H1 (cell line): ENCODE measurements at regions not wholly inside any gene's neighbourhood (a gene's known extent, or its start where the extent isn't known, plus 50 kb on each side); places are given as distances from the start of the nearest gene placed in this dataset.

Experiments
- CTCF ChIA-PET: fragments of 300-600 bp; sonication (Branson Sonifier 250); formaldehyde crosslinking; loops from one replicate; lab custom pipeline; 2021; ENCODE audit not compliant: partially characterized antibody; lab: Charles Lee
- POLR2A ChIA-PET: fragments of 300-600 bp; sonication (Branson Sonifier 250); formaldehyde crosslinking; loops from one replicate; lab custom pipeline; 2021; ENCODE audit warnings: inconsistent platforms; ENCODE audit not compliant: partially characterized antibody; lab: Charles Lee
- DNase-seq, 2 experiments: peaks; one replicate each; pipeline versions ENCODE4 v3.0.0 to v3.0.0-alpha.2; 2010 to 2022; ENCODE audit warnings: low spot score in 2 of 2, low read depth in 1 of 2, mixed read lengths in 1 of 2
- FAIRE-seq: peaks from 2 replicates; lab custom pipeline; 2011; peaks lifted over from hg19 to GRCh38; lab: Jason Lieb, UNC
- H2AFZ ChIP-seq: 2 replicates; pipeline ENCODE4 v1.8.1; 2012; ENCODE audit warnings: low read length, inconsistent platforms
- H2AK5ac ChIP-seq: 2 replicates; pipeline ENCODE4 v1.6.1; 2013; ENCODE audit warnings: low read depth, low read length
- H2BK120ac ChIP-seq: replicated peaks from 2 replicates; pipeline ENCODE3; 2013; ENCODE audit warnings: low read depth, low read length, inconsistent platforms
- H2BK12ac ChIP-seq: 2 replicates; pipeline ENCODE4 v1.6.1; 2013; ENCODE audit warnings: low read depth, low read length
- H2BK15ac ChIP-seq: 2 replicates; pipeline ENCODE4 v1.6.1; 2013; ENCODE audit warnings: low read length
- H2BK20ac ChIP-seq: 2 replicates; pipeline ENCODE4 v1.6.1; 2013; ENCODE audit warnings: low read length
- H2BK5ac ChIP-seq: 2 replicates; pipeline ENCODE4 v1.6.1; 2013; ENCODE audit warnings: low read depth, low read length
- H3K14ac ChIP-seq: 2 replicates; pipeline ENCODE4 v1.6.1; 2013; ENCODE audit warnings: inconsistent platforms; ENCODE audit not compliant: insufficient read length
- H3K18ac ChIP-seq: 2 replicates; pipeline ENCODE4 v1.6.1; 2013; ENCODE audit warnings: low read length; ENCODE audit errors: extremely low read depth
- H3K23ac ChIP-seq: 2 replicates; pipeline ENCODE4 v1.6.1; 2013; ENCODE audit warnings: inconsistent platforms; ENCODE audit not compliant: insufficient read length
- H3K23me2 ChIP-seq: 2 replicates; pipeline ENCODE4 v1.6.1; 2013; ENCODE audit warnings: low read depth, low read length
- H3K27ac ChIP-seq: 2 replicates; pipeline ENCODE4 v1.6.1; 2011; ENCODE audit warnings: low read depth, low read length, inconsistent platforms
- H3K27me3 ChIP-seq, 4 experiments: replicated peaks in 1 of 4; 1 replicate in 1 of 4; 2 replicates in 3 of 4; pipeline versions ENCODE4 v1.6.1 to v1.8.1; 2011 to 2013; ENCODE audit warnings: low read length in 3 of 4, mild to moderate bottlenecking in 3 of 4, inconsistent platforms in 2 of 4, mixed read lengths in 2 of 4, moderate library complexity in 1 of 4; ENCODE audit not compliant: control insufficient read depth in 3 of 4, insufficient read depth in 3 of 4; ENCODE audit errors: extremely low read depth in 1 of 4
- H3K36me3 ChIP-seq, 4 experiments: 2 replicates each; pipeline versions ENCODE4 v1.6.1 to v1.8.1; 2011 to 2013; ENCODE audit warnings: mild to moderate bottlenecking in 4 of 4, low read length in 3 of 4, moderate library complexity in 2 of 4, control low read depth in 1 of 4, inconsistent platforms in 1 of 4; ENCODE audit not compliant: insufficient read depth in 4 of 4, control insufficient read depth in 2 of 4
- H3K4ac ChIP-seq: replicated peaks from 2 replicates; pipeline ENCODE3; 2013; ENCODE audit warnings: low read length, low read depth, mixed read lengths, inconsistent platforms; ENCODE audit not compliant: insufficient read length
- H3K4me1 ChIP-seq, 4 experiments: replicated peaks in 1 of 4; 1 replicate in 1 of 4; 2 replicates in 3 of 4; pipeline versions ENCODE4 v1.6.1 to v1.8.1; 2011 to 2013; ENCODE audit warnings: low read length in 3 of 4, inconsistent platforms in 2 of 4, mixed read lengths in 1 of 4; ENCODE audit not compliant: insufficient read depth in 4 of 4, control insufficient read depth in 3 of 4
- H3K4me2 ChIP-seq, 2 experiments: 2 replicates each; pipeline versions ENCODE4 v1.6.1 to v1.8.1; 2011 to 2013; ENCODE audit warnings: low read depth in 2 of 2, low read length in 2 of 2, control low read depth in 1 of 2, inconsistent platforms in 1 of 2, mild to moderate bottlenecking in 1 of 2; ENCODE audit not compliant: insufficient read depth in 1 of 2
- H3K4me3 ChIP-seq, 4 experiments: fragments of 200-600, 300-600 bp in 1 of 4; sonication (generic), shearing (Covaris generic), sonication (Bioruptor Twin) in 1 of 4; 2 replicates each; pipeline versions ENCODE4 v1.5.1 to v1.8.1; 2011 to 2016; ENCODE audit warnings: low read length in 4 of 4, low read depth in 3 of 4, control low read depth in 2 of 4, inconsistent platforms in 2 of 4, mild to moderate bottlenecking in 2 of 4, mixed read lengths in 1 of 4, moderate library complexity in 1 of 4; ENCODE audit not compliant: insufficient read depth in 2 of 4; ENCODE audit errors: extremely low read depth in 1 of 4
- H3K56ac ChIP-seq: replicated peaks from 2 replicates; pipeline ENCODE3; 2013; ENCODE audit warnings: low read depth, mild to moderate bottlenecking, mixed read lengths, low read length, inconsistent platforms; ENCODE audit not compliant: insufficient read length
- H3K79me1 ChIP-seq: 2 replicates; pipeline ENCODE4 v1.6.1; 2013; ENCODE audit warnings: low read depth, low read length, control low read depth
- H3K79me2 ChIP-seq, 2 experiments: 2 replicates each; pipeline versions ENCODE4 v1.6.1 to v1.8.1; 2012 to 2013; ENCODE audit warnings: low read length in 2 of 2, mild to moderate bottlenecking in 2 of 2, inconsistent platforms in 1 of 2; ENCODE audit not compliant: insufficient read depth in 2 of 2, control insufficient read depth in 1 of 2
- H3K9ac ChIP-seq, 4 experiments: replicated peaks in 1 of 4; 1 replicate in 1 of 4; 2 replicates in 3 of 4; pipeline versions ENCODE4 v1.6.1 to v1.8.1; 2011 to 2013; ENCODE audit warnings: low read depth in 3 of 4, low read length in 3 of 4, control low read depth in 2 of 4, mild to moderate bottlenecking in 2 of 4, moderate library complexity in 2 of 4, inconsistent platforms in 1 of 4; ENCODE audit errors: extremely low read depth in 1 of 4
- H3K9me3 ChIP-seq, 2 experiments: 2 replicates each; pipeline versions ENCODE4 v1.6.1 to v1.8.1; 2012 to 2013; ENCODE audit warnings: mild to moderate bottlenecking in 2 of 2, moderate library complexity in 2 of 2, control low read depth in 1 of 2, inconsistent platforms in 1 of 2, low read depth in 1 of 2, low read length in 1 of 2, mixed read lengths in 1 of 2; ENCODE audit not compliant: insufficient read depth in 2 of 2
- H4K20me1 ChIP-seq, 2 experiments: replicated peaks in 1 of 2; 2 replicates each; pipeline versions ENCODE3 to v1.8.1; 2011 to 2013; ENCODE audit warnings: inconsistent platforms in 2 of 2, low read length in 2 of 2, mild to moderate bottlenecking in 1 of 2; ENCODE audit not compliant: insufficient read depth in 2 of 2, control insufficient read depth in 1 of 2
- H4K5ac ChIP-seq: 2 replicates; pipeline ENCODE4 v1.6.1; 2013; ENCODE audit warnings: low read length, low read depth, mixed read lengths, inconsistent platforms; ENCODE audit not compliant: insufficient read length
- H4K8ac ChIP-seq: 2 replicates; pipeline ENCODE4 v1.8.0; 2013; ENCODE audit warnings: mild to moderate bottlenecking, moderate library complexity, low read length, inconsistent platforms; ENCODE audit not compliant: insufficient read depth; ENCODE audit errors: extremely low read depth
- H4K91ac ChIP-seq: replicated peaks from 2 replicates; pipeline ENCODE3; 2013; ENCODE audit warnings: low read length, mixed read lengths, inconsistent platforms; ENCODE audit not compliant: insufficient read length
- BCL11A ChIP-seq, 2 experiments: IDR thresholded peaks; one replicate each; pipeline ENCODE4 v1.6.1; 2011; ENCODE audit warnings: low read depth in 2 of 2, low read length in 2 of 2, mild to moderate bottlenecking in 2 of 2
- CBX5 ChIP-seq: fragments of 300-800, 300-1000 bp; sonication (generic); IDR thresholded peaks from 2 replicates; pipeline ENCODE4 v1.7.1; 2016; ENCODE audit warnings: antibody characterized with exemption, low read length, low read depth
- CEBPB ChIP-seq: IDR thresholded peaks from 2 replicates; pipeline ENCODE4 v1.6.1; 2012; ENCODE audit warnings: low read depth, low read length
- CHD2 ChIP-seq: IDR thresholded peaks from 2 replicates; pipeline ENCODE4 v1.6.1; 2012; ENCODE audit warnings: low read length, improper control_type of control experiment
- EGR1 ChIP-seq: IDR thresholded peaks from 2 replicates; pipeline ENCODE4 v1.6.1; 2011; ENCODE audit warnings: low read depth, low read length, borderline replicate concordance
- RXRA ChIP-seq: IDR thresholded peaks from 2 replicates; pipeline ENCODE4 v1.6.1; 2011; ENCODE audit warnings: low read depth, mild to moderate bottlenecking, low read length, moderate library complexity; ENCODE audit not compliant: insufficient read depth
- SP2 ChIP-seq: IDR thresholded peaks from 2 replicates; pipeline ENCODE4 v1.6.1; 2012; ENCODE audit warnings: mild to moderate bottlenecking, low read length, inconsistent platforms
- SUZ12 ChIP-seq: fragments of 200-600 bp; sonication (generic); IDR thresholded peaks from 2 replicates; pipeline ENCODE4 v1.6.1; 2012; ENCODE audit warnings: mild to moderate bottlenecking, inconsistent platforms, low read length, moderate library complexity, mixed read lengths
- TEAD4 ChIP-seq: IDR thresholded peaks from 2 replicates; pipeline ENCODE4 v1.6.1; 2012; ENCODE audit warnings: low read depth, low read length, inconsistent platforms, mixed read lengths
- YY1 ChIP-seq: IDR thresholded peaks from 2 replicates; pipeline ENCODE4 v1.6.1; 2011; ENCODE audit warnings: low read depth, mild to moderate bottlenecking, low read length
- WGBS, 2 experiments: shearing (Covaris generic) in 1 of 2; methylation state at CpG; one replicate each; pipeline versions ENCODE4 v1.1.6 to v1.1.7; 2013 to 2015; ENCODE audit warnings: low lambda C conversion rate in 2 of 2, mixed read lengths in 2 of 2, inconsistent platforms in 1 of 2, low coverage in 1 of 2, missing lambda C conversion rate in 1 of 2; ENCODE audit not compliant: insufficient replicate concordance in 2 of 2, insufficient coverage in 1 of 2, insufficient read length in 1 of 2; ENCODE audit errors: extremely low coverage in 1 of 2, missing lambda C conversion rate in 1 of 2; 5-methylcytosine and 5-hydroxymethylcytosine counted together

GRCh38 chr6:82740072-82740471, 325.6 kb downstream of the UBE3D start:
- no peak overlapping the region for H3K56ac ChIP-seq
- no peak overlapping the region for H3K4ac ChIP-seq
- WGBS, 2 experiments, result 83% methylated on average over 4 of the region's 4 CpGs; no CpG with 5 or more reads in 1 of the 2 experiments
- H3K4me3 ChIP-seq, result no peak overlapping the region
- no peak overlapping the region for H4K8ac ChIP-seq
- H4K20me1 ChIP-seq, result no peaks in the 10 kb centered on the region
- no peak overlapping the region for H4K91ac ChIP-seq
- no peaks in the 10 kb centered on the region for H3K9me3 ChIP-seq
- H3K23me2 ChIP-seq, result no peaks in the 10 kb centered on the region
- no peak overlapping the region for H3K9ac ChIP-seq
- no peak overlapping the region for H2BK12ac ChIP-seq
- no peak overlapping the region for H3K27ac ChIP-seq
- TF ChIP-seq TEAD4 (no peak), YY1 (no peak), CEBPB (no peak), SP2 (no peak), EGR1 (no peak), BCL11A (IDR thresholded peaks at IDR 0.05; ENCODE audit: low read depth in 2 of 2, low read length in 2 of 2) (no peak), CHD2 (no peak), CBX5 (no peak), RXRA (no peak), SUZ12 (no peak)
- H3K27me3 ChIP-seq, result no peaks in the 10 kb centered on the region
- POLR2A ChIA-PET, result no interaction called here
- CTCF ChIA-PET, result interaction anchor here (0.7 to 2.0 kb wide), 4 partner anchors 28 to 326 kb away, joined by 3 to 8 read pairs (median 4); partner anchors contain the start of gene UBE3D
- H3K18ac ChIP-seq, result no peak overlapping the region
- no peak overlapping the region for H2BK5ac ChIP-seq
- H3K23ac ChIP-seq, result no peak overlapping the region
- no peak for FAIRE-seq
- no peak overlapping the region for H2BK15ac ChIP-seq
- H2BK20ac ChIP-seq, result no peak overlapping the region
- no peaks in the 10 kb centered on the region for H3K79me1 ChIP-seq
- DNase-seq, result no peak
- no peak overlapping the region for H4K5ac ChIP-seq
- no peak overlapping the region for H3K14ac ChIP-seq
- no peak overlapping the region for H2AK5ac ChIP-seq
- no peak overlapping the region for H2BK120ac ChIP-seq
- H2AFZ ChIP-seq, result no peak overlapping the region
- no peaks in the 10 kb centered on the region for H3K36me3 ChIP-seq
- peaks cover 0 to 8% (median 6%) of the 10 kb centered on the region in 4 experiments; a peak in 5 of 7 replicates for H3K4me1 ChIP-seq
- H3K4me2 ChIP-seq, result no peak overlapping the region; a peak in 1 of 4 replicates
- no peaks in the 10 kb centered on the region for H3K79me2 ChIP-seq
